IPS-18a (cell line): ENCODE measurements at regions not wholly inside any gene's neighbourhood (a gene's known extent, or its start where the extent isn't known, plus 50 kb on each side); places are given as distances from the start of the nearest gene placed in this dataset.
"Not testable (repeated sequence)": the region's sequence is repeated elsewhere in the genome, so short reads cannot be mapped to it uniquely, and the experiment has no call there.

ENCODE experiments used
- H3K27ac ChIP-seq: one replicate; pipeline ENCODE4 v1.5.1; 2013; ENCODE audit warnings: low read length
- H3K27me3 ChIP-seq: one replicate; pipeline ENCODE4 v1.6.1; 2013; ENCODE audit warnings: mild to moderate bottlenecking, low read length; ENCODE audit not compliant: control insufficient read depth, insufficient read depth
- H3K36me3 ChIP-seq: one replicate; pipeline ENCODE4 v1.6.1; 2013; ENCODE audit warnings: low read depth, low read length; ENCODE audit not compliant: control insufficient read depth
- H3K4me1 ChIP-seq: one replicate; pipeline ENCODE4 v1.6.1; 2013; ENCODE audit warnings: low read depth, low read length; ENCODE audit not compliant: control insufficient read depth
- H3K4me3 ChIP-seq: one replicate; pipeline ENCODE4 v1.5.1; 2013; ENCODE audit warnings: low read length
- H3K9ac ChIP-seq: one replicate; pipeline ENCODE4 v1.6.1; 2013; ENCODE audit warnings: mild to moderate bottlenecking, low read length, moderate library complexity
- H3K9me3 ChIP-seq: one replicate; pipeline ENCODE4 v1.6.1; 2013; ENCODE audit warnings: low read depth, low read length; ENCODE audit not compliant: control insufficient read depth

GRCh38 chr2:111500536-111501062 lies 379.9 kb downstream of the BCL2L11 start:
- H3K36me3 ChIP-seq, H3K9me3 ChIP-seq, H3K9ac ChIP-seq, H3K27ac ChIP-seq, H3K27me3 ChIP-seq, H3K4me1 ChIP-seq, H3K4me3 ChIP-seq: not testable (repeated sequence)

- H3K4me3 ChIP-seq, H3K36me3 ChIP-seq, H3K9me3 ChIP-seq, H3K9ac ChIP-seq, H3K27ac ChIP-seq, H3K27me3 ChIP-seq, H3K4me1 ChIP-seq: not testable (repeated sequence)
Observed at GRCh38 chr2:111503844-111504570, 380.0 kb downstream of the ANAPC1 start.

- not testable (repeated sequence) for H3K4me1 ChIP-seq, H3K36me3 ChIP-seq, H3K27ac ChIP-seq, H3K27me3 ChIP-seq, H3K4me3 ChIP-seq, H3K9me3 ChIP-seq, H3K9ac ChIP-seq
Observed at GRCh38 chr2:111504571-111504942, 379.4 kb downstream of the ANAPC1 start.

- not testable (repeated sequence) for H3K4me1 ChIP-seq, H3K4me3 ChIP-seq, H3K27ac ChIP-seq, H3K9me3 ChIP-seq, H3K36me3 ChIP-seq, H3K9ac ChIP-seq, H3K27me3 ChIP-seq
Observed at GRCh38 chr2:111505267-111505666, 378.7 kb downstream of the ANAPC1 start.

GRCh38 chr2:111506936-111507335 lies 377.1 kb downstream of the ANAPC1 start:
- not testable (repeated sequence) for H3K4me3 ChIP-seq, H3K9ac ChIP-seq, H3K4me1 ChIP-seq, H3K36me3 ChIP-seq, H3K27ac ChIP-seq, H3K9me3 ChIP-seq, H3K27me3 ChIP-seq

GRCh38 chr2:111509225-111509869 lies 374.6 kb downstream of the ANAPC1 start:
- not testable (repeated sequence) for H3K4me3 ChIP-seq, H3K27ac ChIP-seq, H3K36me3 ChIP-seq

GRCh38 chr2:111510384-111510783 lies 373.6 kb downstream of the ANAPC1 start:
- not testable (repeated sequence) for H3K4me1 ChIP-seq, H3K9me3 ChIP-seq, H3K4me3 ChIP-seq, H3K27me3 ChIP-seq, H3K27ac ChIP-seq, H3K36me3 ChIP-seq, H3K9ac ChIP-seq

More at GRCh38 chr2:111509225-111509869, 374.6 kb downstream of the ANAPC1 start:
- not testable (repeated sequence) for H3K4me1 ChIP-seq, H3K9ac ChIP-seq, H3K27me3 ChIP-seq, H3K9me3 ChIP-seq

GRCh38 chr2:111511062-111511461 lies 372.9 kb downstream of the ANAPC1 start:
- H3K36me3 ChIP-seq, H3K9ac ChIP-seq, H3K27me3 ChIP-seq, H3K4me1 ChIP-seq, H3K27ac ChIP-seq, H3K9me3 ChIP-seq, H3K4me3 ChIP-seq: not testable (repeated sequence)

GRCh38 chr2:111512378-111512777 lies 371.6 kb downstream of the ANAPC1 start:
- H3K27ac ChIP-seq, H3K27me3 ChIP-seq, H3K4me1 ChIP-seq, H3K9me3 ChIP-seq, H3K4me3 ChIP-seq, H3K36me3 ChIP-seq, H3K9ac ChIP-seq: not testable (repeated sequence)

GRCh38 chr2:111514138-111514537 lies 369.9 kb downstream of the ANAPC1 start:
- H3K4me3 ChIP-seq, H3K9ac ChIP-seq, H3K4me1 ChIP-seq, H3K36me3 ChIP-seq, H3K27me3 ChIP-seq, H3K27ac ChIP-seq, H3K9me3 ChIP-seq: not testable (repeated sequence)

GRCh38 chr2:111517050-111517720 lies 366.8 kb downstream of the ANAPC1 start:
- H3K9me3 ChIP-seq: not testable (repeated sequence)

GRCh38 chr2:111517721-111518053 lies 366.3 kb downstream of the ANAPC1 start:
- H3K27ac ChIP-seq: not testable (repeated sequence)

More at GRCh38 chr2:111517050-111517720, 366.8 kb downstream of the ANAPC1 start:
- H3K27ac ChIP-seq, H3K4me1 ChIP-seq, H3K36me3 ChIP-seq, H3K4me3 ChIP-seq, H3K9ac ChIP-seq, H3K27me3 ChIP-seq: not testable (repeated sequence)

More at GRCh38 chr2:111517721-111518053, 366.3 kb downstream of the ANAPC1 start:
- not testable (repeated sequence) for H3K4me1 ChIP-seq, H3K4me3 ChIP-seq, H3K9me3 ChIP-seq, H3K27me3 ChIP-seq, H3K9ac ChIP-seq, H3K36me3 ChIP-seq
